HEK293 (cell line): ENCODE measurements at regions not wholly inside any gene's neighbourhood (a gene's known extent, or its start where the extent isn't known, plus 50 kb on each side); places are given as distances from the start of the nearest gene placed in this dataset.

Experiments used
- CTCF ChIA-PET: fragments of 350-600 bp; formaldehyde crosslinking; extraction: SDS; loops from one replicate; lab custom pipeline; 2021; ENCODE audit warnings: antibody characterized with exemption; lab: Yijun Ruan, JAX
- POLR2A ChIA-PET: fragments of 300-600 bp; formaldehyde crosslinking; extraction: SDS; loops from one replicate; lab custom pipeline; 2020; ENCODE audit warnings: antibody characterized with exemption, inconsistent platforms; lab: Yijun Ruan, JAX
- H3K27ac ChIP-seq: fragments of 200-500 bp; sonication (Bioruptor generic); 2 replicates; pipeline ENCODE4 v1.5.1; 2014; ENCODE audit warnings: low read depth, low read length, control low read depth, inconsistent platforms; ENCODE audit errors: extremely low read depth
- H3K36me3 ChIP-seq, 2 experiments: fragments of 200-500 bp in 1 of 2; sonication (Bioruptor generic) in 1 of 2; 1 replicate in 1 of 2; 2 replicates in 1 of 2; pipeline ENCODE4 v1.5.1; 2014 to 2017; ENCODE audit warnings: inconsistent platforms in 2 of 2, low read length in 2 of 2; ENCODE audit not compliant: control insufficient read depth in 2 of 2, insufficient read depth in 1 of 2
- H3K4me1 ChIP-seq: fragments of 200-500 bp; sonication (Bioruptor generic); 2 replicates; pipeline ENCODE4 v1.5.1; 2014; ENCODE audit warnings: mild to moderate bottlenecking, low read length, inconsistent platforms; ENCODE audit not compliant: control insufficient read depth, insufficient read depth
- H3K4me3 ChIP-seq: 2 replicates; pipeline ENCODE4 v1.5.1; 2011; ENCODE audit warnings: low read depth, mild to moderate bottlenecking, control low read depth, low read length, moderate library complexity
- H3K9me3 ChIP-seq: fragments of 200-500 bp; sonication (Bioruptor generic); 2 replicates; pipeline ENCODE4 v1.5.1; 2014; ENCODE audit warnings: low read depth, low read length, inconsistent platforms; ENCODE audit not compliant: control insufficient read depth, insufficient read depth
- BCL6B ChIP-seq: fragments of 450-650 bp; formaldehyde crosslinking; IDR thresholded peaks from 2 replicates; pipeline ENCODE4 v1.5.1; 2017; ENCODE audit warnings: missing biosample characterization, missing genetic modification characterization
- GLI2 ChIP-seq: fragments of 450-650 bp; formaldehyde crosslinking; IDR thresholded peaks from 2 replicates; pipeline ENCODE4; 2017; ENCODE audit warnings: missing biosample characterization, missing genetic modification characterization, low read depth, borderline replicate concordance
- HIC1 ChIP-seq: fragments of 450-650 bp; formaldehyde crosslinking; IDR thresholded peaks from 2 replicates; pipeline ENCODE4 v1.5.1; 2016; ENCODE audit warnings: missing biosample characterization, missing genetic modification characterization
- SETDB1 ChIP-seq: IDR thresholded peaks from one replicate; pipeline ENCODE4 v1.6.1; 2017; ENCODE audit warnings: mild to moderate bottlenecking, low read length, moderate library complexity, mixed read lengths; ENCODE audit not compliant: insufficient read length
- ZBTB1 ChIP-seq: fragments of 450-650 bp; formaldehyde crosslinking; IDR thresholded peaks from 2 replicates; pipeline ENCODE4 v1.5.1; 2016; ENCODE audit warnings: missing biosample characterization, missing genetic modification characterization
- ZNF174 ChIP-seq: fragments of 450-650 bp; formaldehyde crosslinking; IDR thresholded peaks from 2 replicates; pipeline ENCODE4 v1.5.0; 2017; ENCODE audit warnings: missing biosample characterization, mild to moderate bottlenecking, missing genetic modification characterization
- ZNF211 ChIP-seq: fragments of 450-650 bp; formaldehyde crosslinking; IDR thresholded peaks from 2 replicates; pipeline ENCODE4 v1.5.1; 2016; ENCODE audit warnings: low read depth, missing biosample characterization, missing genetic modification characterization
- ZNF24 ChIP-seq: fragments of 450-650 bp; formaldehyde crosslinking; IDR thresholded peaks from 2 replicates; pipeline ENCODE4 v1.5.1; 2016; ENCODE audit warnings: missing biosample characterization, missing genetic modification characterization
- ZNF404 ChIP-seq: fragments of 450-650 bp; formaldehyde crosslinking; IDR thresholded peaks from 2 replicates; pipeline ENCODE4 v1.5.1; 2017; ENCODE audit warnings: missing biosample characterization, missing genetic modification characterization
- ZNF544 ChIP-seq: fragments of 450-650 bp; formaldehyde crosslinking; IDR thresholded peaks from 2 replicates; pipeline ENCODE4 v1.5.0; 2017; ENCODE audit warnings: missing biosample characterization, missing genetic modification characterization
- ZNF549 ChIP-seq: fragments of 450-650 bp; IDR thresholded peaks from 2 replicates; pipeline ENCODE4 v1.5.1; 2018; ENCODE audit warnings: missing biosample characterization, missing genetic modification characterization, mild to moderate bottlenecking, inconsistent platforms, moderate library complexity
- ZNF585B ChIP-seq: fragments of 450-650 bp; formaldehyde crosslinking; IDR thresholded peaks from 2 replicates; pipeline ENCODE4 v1.5.1; 2016; ENCODE audit warnings: missing biosample characterization, missing genetic modification characterization
- ZNF677 ChIP-seq: fragments of 450-650 bp; IDR thresholded peaks from 2 replicates; pipeline ENCODE4 v1.5.0; 2018; ENCODE audit warnings: missing biosample characterization, mild to moderate bottlenecking, missing genetic modification characterization, moderate library complexity
- ZNF704 ChIP-seq: fragments of 450-650 bp; formaldehyde crosslinking; IDR thresholded peaks from 2 replicates; pipeline ENCODE4 v1.5.1; 2016; ENCODE audit warnings: missing biosample characterization, missing genetic modification characterization
- TF ChIP-seq, protein P1 (sequence below): fragments of 450-650 bp; formaldehyde crosslinking; IDR thresholded peaks from 2 replicates; pipeline ENCODE4 v1.5.1; 2016; ENCODE audit warnings: missing biosample characterization, missing genetic modification characterization
- TF ChIP-seq, protein P2 (sequence below): fragments of 450-650 bp; formaldehyde crosslinking; IDR thresholded peaks from 2 replicates; pipeline ENCODE4 v1.5.1; 2016; ENCODE audit warnings: missing biosample characterization, missing genetic modification characterization
- TF ChIP-seq, protein P3 (sequence below): fragments of 450-650 bp; formaldehyde crosslinking; IDR thresholded peaks from 2 replicates; pipeline ENCODE4 v1.5.1; 2016; ENCODE audit warnings: missing biosample characterization, missing genetic modification characterization

DNA sequence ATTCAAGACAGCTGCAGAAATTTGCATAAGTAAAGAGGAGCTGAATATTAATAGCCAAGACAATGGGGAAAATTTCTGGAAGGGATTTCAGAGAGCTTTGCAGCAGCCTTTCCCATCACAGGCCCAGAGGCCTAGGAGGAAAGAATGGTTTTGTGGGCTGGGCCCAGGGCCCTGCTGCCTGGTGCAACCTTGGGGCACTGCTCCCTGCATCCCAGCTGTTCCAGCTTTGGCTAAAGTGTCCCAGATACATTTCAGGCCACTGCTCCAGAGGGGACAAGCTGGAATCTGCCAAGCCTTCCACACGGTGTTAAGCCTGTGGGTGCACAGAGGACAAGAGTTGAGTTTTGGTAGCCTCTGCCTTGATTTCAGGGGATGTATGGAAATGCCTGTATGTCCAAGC lies 185.6 kb upstream of the SFRP2 start:
- no peaks in the 10 kb centered on the region for H3K9me3 ChIP-seq
- no peak for TF ChIP-seq ZNF704
- TF ChIP-seq, protein P1, sequence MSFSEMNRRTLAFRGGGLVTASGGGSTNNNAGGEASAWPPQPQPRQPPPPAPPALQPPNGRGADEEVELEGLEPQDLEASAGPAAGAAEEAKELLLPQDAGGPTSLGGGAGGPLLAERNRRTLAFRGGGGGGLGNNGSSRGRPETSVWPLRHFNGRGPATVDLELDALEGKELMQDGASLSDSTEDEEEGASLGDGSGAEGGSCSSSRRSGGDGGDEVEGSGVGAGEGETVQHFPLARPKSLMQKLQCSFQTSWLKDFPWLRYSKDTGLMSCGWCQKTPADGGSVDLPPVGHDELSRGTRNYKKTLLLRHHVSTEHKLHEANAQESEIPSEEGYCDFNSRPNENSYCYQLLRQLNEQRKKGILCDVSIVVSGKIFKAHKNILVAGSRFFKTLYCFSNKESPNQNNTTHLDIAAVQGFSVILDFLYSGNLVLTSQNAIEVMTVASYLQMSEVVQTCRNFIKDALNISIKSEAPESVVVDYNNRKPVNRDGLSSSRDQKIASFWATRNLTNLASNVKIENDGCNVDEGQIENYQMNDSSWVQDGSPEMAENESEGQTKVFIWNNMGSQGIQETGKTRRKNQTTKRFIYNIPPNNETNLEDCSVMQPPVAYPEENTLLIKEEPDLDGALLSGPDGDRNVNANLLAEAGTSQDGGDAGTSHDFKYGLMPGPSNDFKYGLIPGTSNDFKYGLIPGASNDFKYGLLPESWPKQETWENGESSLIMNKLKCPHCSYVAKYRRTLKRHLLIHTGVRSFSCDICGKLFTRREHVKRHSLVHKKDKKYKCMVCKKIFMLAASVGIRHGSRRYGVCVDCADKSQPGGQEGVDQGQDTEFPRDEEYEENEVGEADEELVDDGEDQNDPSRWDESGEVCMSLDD, result no peak
- no peak for TF ChIP-seq ZNF174 (tag by site-specific recombination)
- TF ChIP-seq, protein P2, sequence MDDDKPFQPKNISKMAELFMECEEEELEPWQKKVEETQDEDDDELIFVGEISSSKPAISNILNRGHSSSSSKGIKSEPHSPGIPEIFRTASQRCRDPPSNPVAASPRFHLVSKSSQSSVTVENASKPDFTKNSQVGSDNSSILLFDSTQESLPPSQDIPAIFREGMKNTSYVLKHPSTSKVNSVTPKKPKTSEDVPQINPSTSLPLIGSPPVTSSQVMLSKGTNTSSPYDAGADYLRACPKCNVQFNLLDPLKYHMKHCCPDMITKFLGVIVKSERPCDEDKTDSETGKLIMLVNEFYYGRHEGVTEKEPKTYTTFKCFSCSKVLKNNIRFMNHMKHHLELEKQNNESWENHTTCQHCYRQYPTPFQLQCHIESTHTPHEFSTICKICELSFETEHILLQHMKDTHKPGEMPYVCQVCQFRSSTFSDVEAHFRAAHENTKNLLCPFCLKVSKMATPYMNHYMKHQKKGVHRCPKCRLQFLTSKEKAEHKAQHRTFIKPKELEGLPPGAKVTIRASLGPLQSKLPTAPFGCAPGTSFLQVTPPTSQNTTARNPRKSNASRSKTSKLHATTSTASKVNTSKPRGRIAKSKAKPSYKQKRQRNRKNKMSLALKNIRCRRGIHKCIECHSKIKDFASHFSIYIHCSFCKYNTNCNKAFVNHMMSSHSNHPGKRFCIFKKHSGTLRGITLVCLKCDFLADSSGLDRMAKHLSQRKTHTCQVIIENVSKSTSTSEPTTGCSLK (tag by site-specific recombination), result no peak
- peak; percentile 83 for TF ChIP-seq SETDB1
- no peak for TF ChIP-seq GLI2 (tag by site-specific recombination)
- TF ChIP-seq ZNF585B, result peak; percentile 94
- no peak for TF ChIP-seq BCL6B (tag by site-specific recombination)
- ChIA-PET CTCF (interaction anchor here (0.7 kb wide), 1 partner anchor 81 kb away, joined by 3 read pairs; no protein-coding TSS in a partner anchor), POLR2A (no interaction called here)
- H3K36me3 ChIP-seq, result no peaks in the 10 kb centered on the region
- no peaks in the 10 kb centered on the region for H3K4me1 ChIP-seq
- no peak overlapping the region for H3K27ac ChIP-seq
- no peak overlapping the region for H3K4me3 ChIP-seq

DNA sequence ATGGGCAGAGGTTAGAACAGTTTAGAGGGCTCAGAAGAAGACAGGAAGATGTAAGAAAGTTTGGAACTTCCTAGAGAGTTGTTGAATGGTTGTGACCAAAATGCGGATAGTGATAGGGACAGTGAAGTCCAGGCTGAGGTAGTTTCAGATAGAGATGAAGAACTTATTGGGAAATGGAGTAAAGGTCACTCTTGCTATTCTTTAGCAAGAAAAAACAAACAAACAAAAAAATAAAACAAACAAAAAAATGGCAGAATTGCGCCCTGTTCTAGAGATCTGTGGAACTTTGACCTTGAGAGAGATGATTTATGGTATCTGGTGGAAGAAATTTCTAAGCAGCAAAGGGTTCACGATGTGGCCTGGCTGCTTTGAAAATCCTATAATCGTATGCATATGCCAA lies 185.1 kb upstream of the SFRP2 start:
- no peaks in the 10 kb centered on the region for H3K36me3 ChIP-seq
- POLR2A ChIA-PET, result no interaction called here
- no peak for TF ChIP-seq ZNF24 (tag by site-specific recombination)
- TF ChIP-seq, protein P3, sequence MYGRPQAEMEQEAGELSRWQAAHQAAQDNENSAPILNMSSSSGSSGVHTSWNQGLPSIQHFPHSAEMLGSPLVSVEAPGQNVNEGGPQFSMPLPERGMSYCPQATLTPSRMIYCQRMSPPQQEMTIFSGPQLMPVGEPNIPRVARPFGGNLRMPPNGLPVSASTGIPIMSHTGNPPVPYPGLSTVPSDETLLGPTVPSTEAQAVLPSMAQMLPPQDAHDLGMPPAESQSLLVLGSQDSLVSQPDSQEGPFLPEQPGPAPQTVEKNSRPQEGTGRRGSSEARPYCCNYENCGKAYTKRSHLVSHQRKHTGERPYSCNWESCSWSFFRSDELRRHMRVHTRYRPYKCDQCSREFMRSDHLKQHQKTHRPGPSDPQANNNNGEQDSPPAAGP (tag by site-specific recombination), result no peak
- no peak for TF ChIP-seq ZBTB1 (tag by site-specific recombination)
- TF ChIP-seq ZNF404 (tag by site-specific recombination), result no peak
- no peak for TF ChIP-seq ZNF211
- no peak for TF ChIP-seq ZNF549 (tag by site-specific recombination)
- no peak for TF ChIP-seq HIC1 (tag by site-specific recombination)
- TF ChIP-seq ZNF585B, result no peak
- no peak for TF ChIP-seq ZNF677 (tag by site-specific recombination)
- TF ChIP-seq ZNF544 (tag by site-specific recombination), result no peak
- TF ChIP-seq, all 188 proteins: peak for 0
- Histone ChIP-seq H3K9me3 (no peaks in the 10 kb centered on the region), H3K4me1 (no peaks in the 10 kb centered on the region), H3K4me3 (no peak overlapping the region), H3K27ac (no peak overlapping the region)
- CTCF ChIA-PET, result interaction anchor here (0.7 kb wide), 1 partner anchor 80 kb away, joined by 3 read pairs; no protein-coding TSS in a partner anchor
